ENCODE measurements at regions not wholly inside any gene's neighbourhood (a gene's known extent, or its start where the extent isn't known, plus 50 kb on each side); places are given as distances from the start of the nearest gene placed in this dataset.

- intact Hi-C loops (cut with micrococcal nuclease): no loop called here
- H3K4me1 Mint-ChIP-seq: no peaks in the 10 kb centered on the region
- Histone ChIP-seq H2AFZ (ENCODE audit: insufficient read depth, low read depth, low read length, poor library complexity, severe bottlenecking) (no peak overlapping the region), H4K20me1 (ENCODE audit: control insufficient read depth, insufficient read depth, low read length, poor library complexity, severe bottlenecking) (no peaks in the 10 kb centered on the region), H3K27me3 (replicated peaks in 1 of 4; ENCODE audit: control extremely low read depth in 1 of 4, control insufficient read depth in 3 of 4, insufficient read depth in 4 of 4, low read length in 3 of 4) (no peaks in the 10 kb centered on the region), H3K36me3 (replicated peaks in 1 of 2; ENCODE audit: control extremely low read depth in 1 of 2, control insufficient read depth in 1 of 2, extremely low read depth in 1 of 2, insufficient read depth in 2 of 2, low read length in 1 of 2) (no peaks in the 10 kb centered on the region), H3K4me3 (ENCODE audit: control extremely low read depth in 1 of 5, extremely low read depth in 1 of 5, insufficient read depth in 1 of 5, low read depth in 2 of 5, low read length in 4 of 5) (no peak overlapping the region), H3K79me2 (ENCODE audit: control insufficient read depth, insufficient read depth, low read length) (no peaks in the 10 kb centered on the region), H3K9ac (ENCODE audit: low read length) (no peak overlapping the region), H3K9me3 (ENCODE audit: control extremely low read depth in 1 of 3, control insufficient read depth in 2 of 3, insufficient read depth in 1 of 3, low read length in 2 of 3) (no peaks in the 10 kb centered on the region), H3K27ac (ENCODE audit: low read length in 2 of 2) (no peak overlapping the region), H3K4me1 (ENCODE audit: control insufficient read depth in 2 of 2, insufficient read depth in 2 of 2, low read length in 2 of 2) (no peaks in the 10 kb centered on the region), H3K4me2 (replicated peaks; ENCODE audit: low read depth, low read length, poor library complexity, severe bottlenecking) (no peak overlapping the region)
- no peaks in the 10 kb centered on the region for H3K27me3 Mint-ChIP-seq
- no peaks in the 10 kb centered on the region for H3K9me3 Mint-ChIP-seq (ENCODE audit: insufficient read depth)
- TF ChIP-seq CTCF (IDR thresholded peaks at IDR 0.05): no peak
- no peak for TF ChIP-seq EZH2 (IDR thresholded peaks at IDR 0.05; ENCODE audit: borderline replicate concordance, insufficient read depth, low read depth, low read length, poor library complexity, severe bottlenecking)
- ChIA-PET CTCF (no interaction called here), POLR2A (no interaction called here)
- H3K27ac Mint-ChIP-seq: no peak overlapping the region
- ATAC-seq (ENCODE audit: low read depth): no peak
- no peak for DNase-seq
- no CpG with 5 or more reads among the region's 2 CpGs for WGBS (ENCODE audit: insufficient coverage)
- no peak overlapping the region for H3K4me3 Mint-ChIP-seq
Observed at GRCh38 chrY:8442097-8442496, 895.2 kb upstream of the TSPY4 start.

GRCh38 chrY:8452963-8453362 is 884.3 kb upstream of the TSPY4 start:
- no peak overlapping the region for H3K4me2 ChIP-seq (replicated peaks; ENCODE audit: low read depth, low read length, poor library complexity, severe bottlenecking)
- TF ChIP-seq CTCF (IDR thresholded peaks at IDR 0.05): no peak
- no peaks in the 10 kb centered on the region for H3K27me3 ChIP-seq (replicated peaks in 1 of 4; ENCODE audit: control extremely low read depth in 1 of 4, control insufficient read depth in 3 of 4, insufficient read depth in 4 of 4, low read length in 3 of 4)
- Mint-ChIP-seq H3K9me3 (ENCODE audit: insufficient read depth) (no peaks in the 10 kb centered on the region), H3K27ac (no peak overlapping the region), H3K27me3 (no peaks in the 10 kb centered on the region), H3K4me1 (no peaks in the 10 kb centered on the region), H3K4me3 (no peak overlapping the region)
- no peak overlapping the region for H3K4me3 ChIP-seq (ENCODE audit: control extremely low read depth in 1 of 5, extremely low read depth in 1 of 5, insufficient read depth in 1 of 5, low read depth in 2 of 5, low read length in 4 of 5)
- H3K4me1 ChIP-seq (ENCODE audit: control insufficient read depth in 2 of 2, insufficient read depth in 2 of 2, low read length in 2 of 2): no peaks in the 10 kb centered on the region
- ATAC-seq (ENCODE audit: low read depth) (no peak), DNase-seq (no peak)
- intact Hi-C loops (cut with micrococcal nuclease): no loop called here
- no peak overlapping the region for H3K27ac ChIP-seq (ENCODE audit: low read length in 2 of 2)
- no peaks in the 10 kb centered on the region for H3K79me2 ChIP-seq (ENCODE audit: control insufficient read depth, insufficient read depth, low read length)
- H3K9me3 ChIP-seq (ENCODE audit: control extremely low read depth in 1 of 3, control insufficient read depth in 2 of 3, insufficient read depth in 1 of 3, low read length in 2 of 3): no peaks in the 10 kb centered on the region
- H3K36me3 ChIP-seq (replicated peaks in 1 of 2; ENCODE audit: control extremely low read depth in 1 of 2, control insufficient read depth in 1 of 2, extremely low read depth in 1 of 2, insufficient read depth in 2 of 2, low read length in 1 of 2): no peaks in the 10 kb centered on the region
- H4K20me1 ChIP-seq (ENCODE audit: control insufficient read depth, insufficient read depth, low read length, poor library complexity, severe bottlenecking): no peaks in the 10 kb centered on the region
- POLR2A ChIA-PET: no interaction called here
- CTCF ChIA-PET: no interaction called here
- no peak overlapping the region for H2AFZ ChIP-seq (ENCODE audit: insufficient read depth, low read depth, low read length, poor library complexity, severe bottlenecking)
- no CpG with 5 or more reads among the region's 1 CpG for WGBS (ENCODE audit: insufficient coverage)
- H3K9ac ChIP-seq (ENCODE audit: low read length): no peak overlapping the region
